Heart right ventricle (tissue), 16 donors: ENCODE measurements at regions not wholly inside any gene's neighbourhood (a gene's known extent, or its start where the extent isn't known, plus 50 kb on each side); places are given as distances from the start of the nearest gene placed in this dataset.

Experiments
- ATAC-seq, 8 donors: fragments of 200-7000 bp; cut with Tn5 transposase; one replicate each; pipeline ENCODE4 v1.9.1; 2020; ENCODE audit warnings: mild to moderate bottlenecking in 8 of 8, moderate library complexity in 8 of 8, moderate number of reproducible peaks in 1 of 8
- DNase-seq, 2 donors: peaks; one replicate each; pipeline ENCODE4 v3.0.0-alpha.2; 2020
- H3K27ac ChIP-seq, 10 donors: fragments of 200-600 bp; sonication (generic) in 2 of 10; one replicate each; pipeline versions ENCODE4 v1.5.0 to v1.8.0; 2020 to 2022; ENCODE audit warnings: mild to moderate bottlenecking in 3 of 10
- H3K27me3 ChIP-seq, 7 donors: fragments of 200-600 bp; one replicate each; pipeline ENCODE4 v1.8.0; 2021 to 2022; ENCODE audit warnings: mild to moderate bottlenecking in 2 of 7
- H3K36me3 ChIP-seq, 9 donors: fragments of 200-600 bp; sonication (generic) in 1 of 9; one replicate each; pipeline versions ENCODE4 v1.5.0 to v1.8.0; 2020 to 2022; ENCODE audit warnings: mild to moderate bottlenecking in 2 of 9
- H3K4me1 ChIP-seq, 9 donors: fragments of 200-600 bp; sonication (generic) in 1 of 9; one replicate each; pipeline versions ENCODE4 v1.5.0 to v1.8.0; 2020 to 2022; ENCODE audit warnings: mild to moderate bottlenecking in 4 of 9
- H3K4me3 ChIP-seq, 10 donors: fragments of 200-600 bp; sonication (generic) in 2 of 10; one replicate each; pipeline versions ENCODE4 v1.5.0 to v1.8.0; 2020 to 2022; ENCODE audit warnings: mild to moderate bottlenecking in 7 of 10, moderate library complexity in 2 of 10
- H3K9me3 ChIP-seq, 11 donors: fragments of 200-600 bp in 10 of 11; sonication (generic) in 2 of 11; one replicate each; pipeline versions ENCODE4 v1.5.0 to v1.8.0; 2013 to 2022; ENCODE audit warnings: mild to moderate bottlenecking in 2 of 11, control low read depth in 1 of 11, moderate library complexity in 1 of 11
- WGBS, 2 donors: extraction: QIAGEN DNeasy Blood & Tissue Kit; methylation state at CpG; one replicate each; pipeline ENCODE4 v1.1.7; 2013; ENCODE audit warnings: inconsistent platforms in 1 of 2; 5-methylcytosine and 5-hydroxymethylcytosine counted together
- intact Hi-C, 10 donors: fragments of 100-400 bp; cut with DNase I; formaldehyde crosslinking; loops; one replicate each; pipeline versions ENCODE4 v1.11.1 to v1.14.2; 2022
- TF ChIP-seq, protein P1 (sequence below), 9 donors: fragments of 200-600 bp; sonication (generic) in 2 of 9; IDR thresholded peaks; one replicate each; pipeline versions ENCODE4 v1.5.0 to v1.8.0; 2021 to 2022; ENCODE audit warnings: antibody characterized with exemption in 9 of 9, mild to moderate bottlenecking in 5 of 9, moderate library complexity in 1 of 9
- donor health status: Arrhythmogenic right ventricular cardiomyopathy.
- donor health status: ischemic (EF 13 %, LVEDD 7.1; RV severe dilation, severe dysfunction).
- donor health status: healthy with polysubstance abuse.
- donor health status: DM: no; HTN: yes; CAD: no.
- donor health status: DM: no; HTN: no; CAD: no.
- donor health status: ischemic (EF 25% LVEDD 6.9; RV normal size, moderate dysfunction).
- donor health status: ischemic (EF 25% LVEDD 5.7; RV mildly dilated, moderate dysfunction).
- donor health status: healthy.
- donor health status: DM: yes; HTN: yes; CAD: no.
- donor health status: Ischemic cardiomyopathy.
- donor health status: ischemic (EF 35%, LVEDD 5.7; RV mildly dilated, moderate dysfunction).
- donor health status: nonischemic (EF 11% LVEDD 7.7; RV severe dilation, severe dysfunction).
- donor health status: DM: yes; HTN: yes; CAD: no.
- donor health status: PGD.
- donor health status: ischemic (EF 29% LVEDD 5.4; RV normal size, mild dysfunction).
- donor health status: nonischemic (EF 23%, LVEDD 6.1; RV moderate dilation, normal function).

DNA sequence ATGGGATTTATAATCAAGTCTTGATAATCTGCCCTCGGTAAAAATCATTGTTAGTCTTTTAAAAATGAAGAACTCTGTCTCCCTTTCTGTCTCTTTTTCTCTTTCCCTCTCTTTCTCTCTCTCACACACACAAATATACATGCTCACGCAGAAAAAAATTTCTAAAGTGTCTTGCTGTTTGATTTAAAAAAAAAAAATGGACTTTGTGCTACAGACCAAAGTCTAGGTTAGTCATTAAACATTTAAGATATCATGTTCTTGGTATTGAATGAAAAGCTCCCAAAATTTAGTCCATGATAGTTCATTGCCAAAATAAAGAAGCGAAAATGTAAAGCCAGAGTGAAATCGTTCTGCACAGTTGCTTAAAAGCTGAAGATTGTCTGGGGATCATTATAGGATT is 665.8 kb downstream of the SORCS1 start:
- WGBS, 2 donors, result 73 to 80% methylated on average over 4 of the region's 4 CpGs
- Histone ChIP-seq H3K36me3 (no peaks in the 10 kb centered on the region), H3K4me3 (no peak overlapping the region), H3K4me1 (no peaks in the 10 kb centered on the region), H3K27me3 (no peaks in the 10 kb centered on the region), H3K9me3 (no peaks in the 10 kb centered on the region), H3K27ac (no peak overlapping the region)
- intact Hi-C loops, result no loop called here
- TF ChIP-seq, protein P1, sequence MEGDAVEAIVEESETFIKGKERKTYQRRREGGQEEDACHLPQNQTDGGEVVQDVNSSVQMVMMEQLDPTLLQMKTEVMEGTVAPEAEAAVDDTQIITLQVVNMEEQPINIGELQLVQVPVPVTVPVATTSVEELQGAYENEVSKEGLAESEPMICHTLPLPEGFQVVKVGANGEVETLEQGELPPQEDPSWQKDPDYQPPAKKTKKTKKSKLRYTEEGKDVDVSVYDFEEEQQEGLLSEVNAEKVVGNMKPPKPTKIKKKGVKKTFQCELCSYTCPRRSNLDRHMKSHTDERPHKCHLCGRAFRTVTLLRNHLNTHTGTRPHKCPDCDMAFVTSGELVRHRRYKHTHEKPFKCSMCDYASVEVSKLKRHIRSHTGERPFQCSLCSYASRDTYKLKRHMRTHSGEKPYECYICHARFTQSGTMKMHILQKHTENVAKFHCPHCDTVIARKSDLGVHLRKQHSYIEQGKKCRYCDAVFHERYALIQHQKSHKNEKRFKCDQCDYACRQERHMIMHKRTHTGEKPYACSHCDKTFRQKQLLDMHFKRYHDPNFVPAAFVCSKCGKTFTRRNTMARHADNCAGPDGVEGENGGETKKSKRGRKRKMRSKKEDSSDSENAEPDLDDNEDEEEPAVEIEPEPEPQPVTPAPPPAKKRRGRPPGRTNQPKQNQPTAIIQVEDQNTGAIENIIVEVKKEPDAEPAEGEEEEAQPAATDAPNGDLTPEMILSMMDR (IDR thresholded peaks at IDR 0.05), result no peak
- DNase-seq (no peak), ATAC-seq (no peak)

DNA sequence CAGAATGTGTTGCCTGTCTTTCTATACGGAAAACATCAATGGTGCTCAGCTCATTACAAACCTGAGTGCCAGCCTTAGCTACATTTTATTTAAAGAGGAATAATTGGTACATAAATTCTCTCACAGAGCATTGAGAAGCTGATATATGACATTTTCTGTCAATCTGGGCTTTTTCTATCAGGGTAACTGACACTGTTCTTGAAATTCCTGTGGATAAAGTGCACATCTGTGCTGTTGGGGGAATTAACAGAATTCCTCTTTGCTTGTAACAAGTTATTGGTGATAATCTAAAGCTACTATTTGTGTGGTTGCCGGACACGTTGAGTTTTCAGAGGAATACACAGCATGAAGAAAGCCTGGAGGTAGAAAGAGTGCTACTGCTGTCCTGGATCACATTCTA is 668.6 kb downstream of the SORCS1 start:
- H3K27me3 ChIP-seq, result no peaks in the 10 kb centered on the region
- DNase-seq (no peak), ATAC-seq (no peak)
- TF ChIP-seq, protein P1 (IDR thresholded peaks at IDR 0.05), result no peak
- no peaks in the 10 kb centered on the region for H3K4me1 ChIP-seq
- peaks cover 0 to 7% (median 0%) of the 10 kb centered on the region in 11 donors for H3K9me3 ChIP-seq
- no peak overlapping the region for H3K4me3 ChIP-seq
- WGBS, 2 donors, result 84% methylated on average over 3 of the region's 3 CpGs
- no peaks in the 10 kb centered on the region for H3K36me3 ChIP-seq
- no peak overlapping the region for H3K27ac ChIP-seq
- intact Hi-C loops, result no loop called here

DNA sequence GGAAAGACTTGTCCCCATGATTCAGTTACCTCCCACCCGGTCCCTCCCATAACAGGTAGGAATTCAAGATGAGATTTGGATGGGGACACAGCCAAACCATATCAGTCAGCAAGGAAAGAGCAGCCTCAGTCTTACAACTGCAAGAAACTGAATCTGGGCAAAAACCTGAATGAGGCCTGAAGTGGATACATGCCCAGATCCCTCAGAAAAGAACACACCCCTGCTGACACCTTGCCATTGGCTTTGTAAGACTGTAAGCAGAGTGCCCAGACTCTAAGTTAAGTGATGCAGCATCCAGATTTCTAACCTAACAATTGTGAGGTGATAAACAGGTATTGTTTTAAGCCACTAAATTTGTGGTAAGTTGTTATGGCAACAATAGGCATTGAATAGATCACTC is 670.8 kb downstream of the SORCS1 start:
- ATAC-seq, result no peak

DNA sequence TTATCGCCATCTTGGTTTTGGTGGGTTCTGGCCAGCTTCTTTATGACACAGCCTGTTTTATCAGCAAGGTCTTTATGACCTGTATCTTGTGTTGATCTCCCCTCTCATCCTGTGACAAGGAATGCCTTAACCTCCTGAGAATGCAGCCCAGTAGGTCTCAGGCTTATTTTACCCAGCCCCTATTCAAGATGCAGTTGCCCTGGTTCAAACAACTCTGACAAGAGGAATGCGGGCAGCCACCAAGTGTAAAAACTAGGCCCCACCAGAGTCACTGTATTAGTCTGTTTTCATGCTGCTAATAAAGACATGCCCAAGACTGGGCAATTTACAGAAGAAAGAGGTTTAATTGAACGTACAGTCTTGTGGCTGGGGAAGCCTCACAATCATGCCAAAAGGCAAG is 671.3 kb downstream of the SORCS1 start:
- Histone ChIP-seq H3K27me3 (no peaks in the 10 kb centered on the region), H3K4me3 (no peak overlapping the region), H3K4me1 (no peaks in the 10 kb centered on the region), H3K27ac (no peak overlapping the region), H3K9me3 (peaks cover 0 to 11% (median 0%) of the 10 kb centered on the region in 11 donors), H3K36me3 (no peaks in the 10 kb centered on the region)
- WGBS, 2 donors, result 84 to 90% methylated on average over 3 of the region's 3 CpGs
- DNase-seq (no peak), ATAC-seq (no peak)
- intact Hi-C loops, result no loop called here
- TF ChIP-seq, protein P1 (IDR thresholded peaks at IDR 0.05), result no peak

More for the DNA sequence above, 670.8 kb downstream of the SORCS1 start:
- Histone ChIP-seq H3K4me3 (no peak overlapping the region), H3K27ac (no peak overlapping the region), H3K9me3 (peaks cover 0 to 11% (median 0%) of the 10 kb centered on the region in 11 donors), H3K4me1 (no peaks in the 10 kb centered on the region), H3K36me3 (no peaks in the 10 kb centered on the region), H3K27me3 (no peaks in the 10 kb centered on the region)
- DNase-seq, result no peak
- 80 to 85% methylated on average over 1 of the region's 1 CpG for WGBS, 2 donors
- intact Hi-C loops, result no loop called here
- TF ChIP-seq, protein P1 (IDR thresholded peaks at IDR 0.05), result no peak
